ENCODE measurements at regions not wholly inside any gene's neighbourhood (a gene's known extent, or its start where the extent isn't known, plus 50 kb on each side); places are given as distances from the start of the nearest gene placed in this dataset.
A peak's percentile ranks its signal among the peaks of the same experiment; 100 is the strongest.
"Not testable (repeated sequence)": the region's sequence is repeated elsewhere in the genome, so short reads cannot be mapped to it uniquely, and the experiment has no call there.

DNA sequence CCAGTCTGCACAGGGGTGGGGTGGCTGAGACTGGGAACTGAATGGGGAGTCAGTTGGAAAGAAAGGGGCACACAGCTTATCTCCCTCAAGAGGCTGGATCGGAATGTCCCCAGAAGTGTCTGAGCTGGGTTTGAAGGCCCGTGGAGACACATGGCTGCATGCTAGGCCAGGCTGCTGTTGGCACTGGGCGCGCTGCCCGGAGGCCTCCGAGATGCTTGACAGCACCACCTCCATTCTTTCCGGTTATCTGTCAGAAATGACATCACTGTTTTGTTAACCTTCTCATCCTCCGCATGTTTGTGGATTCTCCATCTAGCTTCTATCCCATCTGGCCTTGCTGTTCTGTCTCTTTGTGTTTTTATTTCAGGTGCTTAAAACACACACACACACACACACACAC, 85.5 kb downstream of the APIP start:
- no peak for DNase-seq (ENCODE audit: low spot score)

- no peak for DNase-seq (ENCODE audit: low spot score)
Measured at GRCh38 chr11:34830035-34830434, 86.1 kb downstream of the APIP start.

- DNase-seq (ENCODE audit: low spot score), result no peak
Measured at GRCh38 chr11:34827228-34827627, 89.0 kb downstream of the APIP start.

- no peak for DNase-seq (ENCODE audit: low spot score)
Measured at GRCh38 chr11:34826384-34826726, 89.8 kb downstream of the APIP start.

DNA sequence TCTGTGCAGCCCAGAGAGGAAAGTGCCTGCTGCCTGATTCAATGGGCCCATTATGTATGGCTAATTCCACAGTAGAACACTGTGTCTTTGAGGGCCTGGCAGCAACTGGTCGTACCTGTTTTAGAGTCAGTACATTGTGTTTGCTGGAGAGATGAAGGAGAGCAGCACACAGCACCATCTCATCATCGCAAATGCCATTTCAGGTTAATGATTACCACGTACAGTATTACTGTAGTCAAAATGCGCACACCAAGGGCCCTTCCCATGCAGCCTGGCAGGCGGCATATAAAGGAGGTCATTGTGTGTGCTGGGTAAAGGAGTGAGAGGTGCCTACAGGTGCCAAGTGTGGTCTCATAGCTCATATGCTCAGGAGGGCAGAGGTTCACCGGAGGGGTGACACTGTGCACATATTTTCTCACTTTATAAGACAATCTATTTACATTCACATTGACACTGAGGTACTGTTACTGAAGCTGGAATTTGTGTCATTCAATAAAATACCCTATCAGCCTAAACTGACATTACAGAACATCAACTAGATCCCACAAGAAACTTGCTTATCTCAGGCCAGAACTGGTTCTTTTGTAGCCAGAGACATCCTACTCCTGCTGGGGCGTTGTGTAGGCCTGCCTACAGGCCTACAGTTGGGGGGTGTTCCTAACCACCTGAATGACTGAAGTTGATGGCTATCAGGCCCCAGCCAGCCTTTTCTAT, 90.4 kb downstream of the APIP start:
- DNase-seq (ENCODE audit: low spot score), result peak; percentile 90

DNA sequence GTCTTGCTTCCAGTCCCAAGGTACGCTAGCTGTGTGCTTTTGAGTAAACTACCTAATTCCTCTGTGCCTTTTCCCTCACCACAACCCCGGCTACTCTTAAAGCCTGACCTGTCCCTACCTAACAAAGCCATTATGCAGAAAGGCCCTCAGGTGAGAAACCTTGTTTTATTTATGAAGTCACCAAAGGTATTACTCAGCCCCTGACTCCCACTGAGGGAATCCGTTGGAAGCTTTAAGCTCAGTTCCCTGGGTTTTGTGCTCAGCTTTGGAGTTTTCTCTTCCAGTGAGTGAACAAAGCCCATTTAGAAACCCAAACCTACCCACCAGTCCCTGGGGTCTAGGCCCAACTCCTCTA, 90.9 kb downstream of the APIP start:
- no peak for DNase-seq (ENCODE audit: low spot score)

DNA sequence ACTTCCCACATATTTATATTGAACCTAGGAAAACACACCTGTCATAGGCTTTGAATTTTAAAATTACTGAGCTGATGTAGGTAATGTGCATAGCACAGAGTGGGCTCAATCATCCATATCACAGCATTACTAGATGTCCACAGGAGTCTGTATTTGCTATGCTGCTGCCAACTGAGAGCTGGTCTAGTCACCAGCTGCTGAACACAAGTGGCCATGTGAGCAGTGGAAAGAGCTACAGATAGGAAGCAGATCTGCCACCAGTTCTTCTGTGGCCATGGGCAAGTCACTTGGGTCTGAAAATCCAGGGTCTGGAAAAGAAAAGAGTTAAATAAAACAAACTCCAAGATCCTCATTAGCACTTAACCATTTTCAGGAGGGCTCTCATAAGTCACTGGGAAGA, 91.8 kb downstream of the APIP start:
- DNase-seq (ENCODE audit: low spot score), result peak; percentile 29

- DNase-seq (ENCODE audit: low spot score), result peak; percentile 84
Measured at GRCh38 chr11:34823639-34824038, 92.5 kb downstream of the APIP start.

DNA sequence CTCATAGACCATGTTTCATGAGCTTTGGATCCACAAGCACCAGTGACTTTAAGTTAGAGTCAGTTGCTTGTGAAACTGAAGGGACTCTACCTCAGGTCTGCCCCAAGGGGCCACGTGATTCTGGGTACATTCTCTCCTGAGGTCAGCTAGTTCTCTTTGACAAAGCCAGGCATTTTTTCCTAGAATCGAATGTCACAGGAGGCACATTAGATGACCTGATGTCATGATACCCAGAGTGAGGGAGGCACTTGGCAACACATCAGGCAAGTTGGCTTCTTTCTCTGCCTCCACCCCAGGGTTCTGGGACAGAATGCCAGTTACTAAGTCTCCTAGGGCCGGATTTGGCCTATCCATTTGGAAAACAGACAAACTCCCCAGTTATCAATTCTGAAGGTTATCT, 93.0 kb downstream of the APIP start:
- DNase-seq (ENCODE audit: low spot score), result peak; percentile 32

DNA sequence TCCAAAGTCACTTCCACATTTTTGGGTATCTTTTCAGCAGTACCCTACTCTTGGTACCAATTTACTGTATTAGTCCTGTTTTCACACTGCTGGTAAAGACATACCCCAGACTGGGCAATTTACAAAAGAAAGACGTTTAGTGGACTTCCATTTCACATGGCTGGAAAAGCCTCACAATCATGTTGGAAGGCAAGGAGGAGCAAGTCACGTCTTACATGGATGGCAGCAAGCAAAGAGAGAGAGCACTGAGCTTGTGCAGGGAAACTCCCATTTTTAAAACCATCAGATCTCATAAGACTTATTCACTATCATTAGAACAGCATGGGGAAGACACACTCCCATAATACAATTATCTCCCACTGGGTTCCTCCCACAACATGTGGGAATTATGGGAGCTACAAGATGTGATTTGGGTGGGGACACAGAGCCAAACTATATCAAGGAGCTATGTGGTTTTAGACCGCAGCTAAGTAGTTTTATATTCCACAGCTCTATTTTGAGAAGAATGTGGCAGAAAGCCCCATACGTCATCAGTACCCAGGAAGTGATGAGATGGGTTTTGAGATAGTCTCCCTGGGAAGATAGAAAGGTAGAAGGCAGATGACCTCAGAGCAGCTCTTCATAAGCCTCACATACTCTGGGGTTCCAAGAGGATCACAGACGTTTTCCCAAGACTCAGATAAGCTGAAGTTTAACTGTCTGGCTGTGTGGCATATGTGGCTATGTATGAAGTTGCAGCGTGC, 96.3 kb downstream of the APIP start:
- no peak for DNase-seq (ENCODE audit: low spot score)

- DNase-seq (ENCODE audit: low spot score), result not testable (repeated sequence)
Measured at GRCh38 chr11:34817812-34818211, 98.4 kb downstream of the APIP start.

GRCh38 chr11:34816698-34817213, 99.4 kb downstream of the APIP start:
- DNase-seq (ENCODE audit: low spot score), result no peak

GRCh38 chr11:34812905-34813576, 103.1 kb downstream of the APIP start:
- DNase-seq (ENCODE audit: low spot score), result no peak

- no peak for DNase-seq (ENCODE audit: low spot score)
Measured at GRCh38 chr11:34811858-34812257, 104.3 kb downstream of the APIP start.

DNA sequence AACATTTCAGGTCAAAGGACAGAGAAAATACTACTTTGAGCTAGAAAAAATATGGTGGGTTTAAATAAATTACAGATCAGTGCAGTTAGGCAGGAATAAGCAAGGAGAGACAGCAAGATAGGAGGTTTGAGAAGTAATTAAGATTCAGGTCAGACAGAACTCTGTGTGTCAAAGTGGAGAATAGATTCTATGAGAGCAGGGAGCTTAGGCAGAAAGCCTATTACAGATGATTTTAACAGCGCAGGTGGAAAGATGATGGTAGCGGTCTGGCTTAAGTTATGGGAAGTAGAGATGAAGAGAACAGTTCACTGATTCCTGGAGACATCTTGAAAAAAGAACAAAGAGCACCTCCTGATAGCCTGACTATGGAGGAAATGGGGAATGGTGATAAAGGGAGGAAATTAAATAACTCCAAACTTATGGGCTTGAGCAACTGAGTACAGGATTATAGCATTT, 106.0 kb downstream of the APIP start:
- DNase-seq (ENCODE audit: low spot score), result no peak

- DNase-seq (ENCODE audit: low spot score), result no peak
Measured at GRCh38 chr11:34809191-34810106, 106.7 kb downstream of the APIP start.

GRCh38 chr11:34806875-34807274, 109.3 kb downstream of the APIP start:
- no peak for DNase-seq (ENCODE audit: low spot score)

DNA sequence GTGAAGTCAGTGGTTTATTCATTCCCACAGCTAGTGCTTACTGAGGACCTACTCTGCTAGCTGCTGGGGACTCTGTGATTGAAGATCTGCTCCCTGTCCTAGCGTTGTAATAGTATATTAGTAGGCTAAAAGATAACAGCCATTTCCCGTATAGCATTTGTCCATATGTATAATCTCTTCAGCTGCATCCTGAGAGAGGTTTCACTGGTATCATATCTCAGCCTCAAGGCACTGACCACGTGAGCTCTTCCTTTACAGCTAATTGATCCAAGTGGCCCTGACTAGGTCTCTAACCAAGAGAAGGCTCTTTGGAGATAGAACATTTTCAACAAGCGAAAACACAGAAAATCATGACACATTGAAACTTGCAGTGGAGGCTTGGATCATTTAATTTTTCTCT, 110.2 kb downstream of the APIP start:
- no peak for DNase-seq (ENCODE audit: low spot score)

GRCh38 chr11:34799848-34800247, 116.3 kb downstream of the APIP start:
- DNase-seq (ENCODE audit: low spot score), result no peak

DNA sequence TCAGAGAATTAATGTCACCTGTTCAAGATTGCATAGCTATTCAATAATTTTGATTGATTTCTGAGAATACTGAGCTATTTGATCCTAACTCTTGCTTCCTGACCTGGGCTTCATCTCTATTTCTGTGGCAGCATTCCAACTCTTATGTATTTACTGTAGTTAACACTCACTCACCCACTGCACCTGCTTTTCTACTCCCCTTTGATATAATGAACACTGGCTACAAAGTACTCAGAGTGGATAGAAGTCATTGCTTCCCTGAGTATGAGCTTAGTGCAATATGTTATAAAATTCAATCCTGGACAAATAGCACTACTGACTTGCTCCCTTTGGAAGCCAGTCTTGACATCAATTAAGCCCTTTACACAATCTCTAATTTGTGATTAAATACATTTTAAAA, 117.2 kb downstream of the APIP start:
- no peak for DNase-seq (ENCODE audit: low spot score)

- not testable (repeated sequence) for DNase-seq (ENCODE audit: low spot score)
Measured at GRCh38 chr11:34797497-34797896, 118.7 kb downstream of the APIP start.

GRCh38 chr11:34795641-34796040, 120.5 kb downstream of the APIP start:
- DNase-seq (ENCODE audit: low spot score), result no peak
